ENCODE measurements at regions not wholly inside any gene's neighbourhood (a gene's known extent, or its start where the extent isn't known, plus 50 kb on each side); places are given as distances from the start of the nearest gene placed in this dataset.

GRCh38 chr7:26593896-26594295 lies 270.5 kb downstream of the SKAP2 start:
- DNase-seq (ENCODE audit: low read depth in 4 of 4, low spot score in 2 of 4), result no peak

GRCh38 chr7:26594553-26594952 lies 269.8 kb downstream of the SKAP2 start:
- DNase-seq (ENCODE audit: low read depth in 4 of 4, low spot score in 2 of 4), result no peak

- DNase-seq (ENCODE audit: low read depth in 4 of 4, low spot score in 2 of 4), result no peak
Observed at GRCh38 chr7:26598867-26599266, 265.5 kb downstream of the SKAP2 start.

GRCh38 chr7:26599982-26600381 lies 264.4 kb downstream of the SKAP2 start:
- DNase-seq (ENCODE audit: low read depth in 4 of 4, low spot score in 2 of 4), result no peak

GRCh38 chr7:26600411-26600810 lies 264.0 kb downstream of the SKAP2 start:
- DNase-seq (ENCODE audit: low read depth in 4 of 4, low spot score in 2 of 4), result no peak

- no peak for DNase-seq (ENCODE audit: low read depth in 4 of 4, low spot score in 2 of 4)
Observed at GRCh38 chr7:26603631-26604030, 260.8 kb downstream of the SKAP2 start.

GRCh38 chr7:26608402-26608801 lies 256.0 kb downstream of the SKAP2 start:
- DNase-seq (ENCODE audit: low read depth in 4 of 4, low spot score in 2 of 4), result no peak

- no peak for DNase-seq (ENCODE audit: low read depth in 4 of 4, low spot score in 2 of 4)
Observed at GRCh38 chr7:26609082-26609481, 255.3 kb downstream of the SKAP2 start.

- no peak for DNase-seq (ENCODE audit: low read depth in 4 of 4, low spot score in 2 of 4)
Observed at GRCh38 chr7:26609532-26609931, 254.9 kb downstream of the SKAP2 start.

- no peak for DNase-seq (ENCODE audit: low read depth in 4 of 4, low spot score in 2 of 4)
Observed at GRCh38 chr7:26612742-26613141, 251.6 kb downstream of the SKAP2 start.

- no peak for DNase-seq (ENCODE audit: low read depth in 4 of 4, low spot score in 2 of 4)
Observed at GRCh38 chr7:26614503-26614902, 249.9 kb downstream of the SKAP2 start.

- DNase-seq (ENCODE audit: low read depth in 4 of 4, low spot score in 2 of 4), result no peak
Observed at GRCh38 chr7:26616235-26616634, 248.2 kb downstream of the SKAP2 start.

GRCh38 chr7:26617066-26617465 lies 247.3 kb downstream of the SKAP2 start:
- DNase-seq (ENCODE audit: low read depth in 4 of 4, low spot score in 2 of 4), result no peak
